HG03066 (cell line): ENCODE measurements at regions not wholly inside any gene's neighbourhood (a gene's known extent, or its start where the extent isn't known, plus 50 kb on each side); places are given as distances from the start of the nearest gene placed in this dataset.

Experiments
- ATAC-seq: cut with Tn5 transposase; IDR thresholded peaks from one replicate; pipeline ENCODE4 v1.9.1; 2021; ENCODE audit warnings: low read depth; ENCODE audit not compliant: unreplicated experiment

GRCh38 chr6:43840490-43841218 lies 70.6 kb downstream of the VEGFA start:
- ATAC-seq = no peak

GRCh38 chr6:43838276-43839036 lies 68.4 kb downstream of the VEGFA start:
- no peak for ATAC-seq

DNA sequence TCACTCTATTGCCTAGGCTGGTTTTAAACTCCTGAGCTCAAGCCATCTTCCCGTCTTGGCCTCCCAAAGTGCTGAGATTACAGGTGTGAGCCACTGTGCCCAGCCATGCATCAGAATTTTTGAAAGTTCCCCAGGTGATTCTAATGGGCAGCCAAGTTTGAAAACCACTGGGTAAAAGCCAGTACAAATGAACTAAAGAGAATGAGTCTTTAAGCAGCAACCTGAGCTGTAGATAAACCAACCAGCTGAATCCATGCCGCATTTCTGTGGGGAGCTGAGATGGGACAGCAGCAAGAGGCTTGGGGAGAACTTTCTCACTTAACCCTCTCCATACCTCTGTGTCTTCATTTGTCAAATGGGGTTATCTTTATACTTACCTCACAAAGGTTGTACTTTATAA lies 67.5 kb downstream of the VEGFA start:
- ATAC-seq = no peak

- ATAC-seq = no peak
These were observed 66.7 kb downstream of the VEGFA start for GRCh38 chr6:43836507-43837240.
